Neural crest cell (in vitro differentiated cells): ENCODE measurements at regions not wholly inside any gene's neighbourhood (a gene's known extent, or its start where the extent isn't known, plus 50 kb on each side); places are given as distances from the start of the nearest gene placed in this dataset.

Experiments used
- DNase-seq: peaks from one replicate; pipeline ENCODE4 v3.0.0; 2021; ENCODE audit warnings: low read depth, mixed read lengths, low spot score
- H3K27ac Mint-ChIP-seq: one replicate; pipeline ENCODE4 v1.8.0; 2021; ENCODE audit warnings: mild to moderate bottlenecking, mixed read lengths; ENCODE audit not compliant: unreplicated experiment
- H3K27me3 Mint-ChIP-seq: 2 replicates; pipeline ENCODE4 v1.8.0; 2021; ENCODE audit warnings: low read depth, mild to moderate bottlenecking, mixed read lengths
- H3K36me3 Mint-ChIP-seq: 2 replicates; pipeline ENCODE4 v1.8.0; 2021; ENCODE audit warnings: low read depth, mild to moderate bottlenecking, mixed read lengths
- H3K4me1 Mint-ChIP-seq: 2 replicates; pipeline ENCODE4 v1.8.0; 2021; ENCODE audit warnings: mixed read lengths
- H3K4me3 Mint-ChIP-seq: one replicate; pipeline ENCODE4 v1.8.0; 2021; ENCODE audit warnings: mild to moderate bottlenecking, mixed read lengths
- H3K9me3 Mint-ChIP-seq: 2 replicates; pipeline ENCODE4 v1.8.0; 2021; ENCODE audit warnings: mixed read lengths
- TF ChIP-seq, protein P1 (sequence below): fragments of 200-600 bp; sonication (generic); conservative IDR thresholded peaks from 2 replicates; pipeline ENCODE4 v1.5.0; 2021; ENCODE audit warnings: antibody characterized with exemption, mild to moderate bottlenecking

DNA sequence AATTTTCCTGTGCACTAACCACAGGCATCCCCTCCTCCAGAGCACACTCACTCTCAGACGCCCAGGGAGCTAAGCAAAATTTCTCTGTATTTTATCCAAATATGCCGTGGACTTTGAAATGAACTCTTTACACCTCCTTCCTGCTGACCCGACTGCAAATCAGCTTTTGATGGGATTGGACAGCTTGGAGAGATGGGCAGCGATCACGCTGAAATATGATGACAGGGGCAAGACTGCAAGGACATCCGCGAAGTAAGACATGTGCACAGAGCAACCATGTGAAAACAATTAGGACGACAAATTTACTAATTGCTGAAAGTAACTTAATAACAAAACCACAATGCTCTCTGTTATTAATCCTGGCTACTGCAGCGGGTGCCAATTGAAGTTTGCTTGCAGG, 64.6 kb upstream of the CLDN14 start:
- Mint-ChIP-seq H3K4me3 (no peak overlapping the region), H3K27me3 (peaks cover 35% of the 10 kb centered on the region), H3K4me1 (peaks cover 8% of the 10 kb centered on the region), H3K27ac (no peak overlapping the region), H3K9me3 (no peaks in the 10 kb centered on the region), H3K36me3 (no peaks in the 10 kb centered on the region)
- TF ChIP-seq, protein P1, sequence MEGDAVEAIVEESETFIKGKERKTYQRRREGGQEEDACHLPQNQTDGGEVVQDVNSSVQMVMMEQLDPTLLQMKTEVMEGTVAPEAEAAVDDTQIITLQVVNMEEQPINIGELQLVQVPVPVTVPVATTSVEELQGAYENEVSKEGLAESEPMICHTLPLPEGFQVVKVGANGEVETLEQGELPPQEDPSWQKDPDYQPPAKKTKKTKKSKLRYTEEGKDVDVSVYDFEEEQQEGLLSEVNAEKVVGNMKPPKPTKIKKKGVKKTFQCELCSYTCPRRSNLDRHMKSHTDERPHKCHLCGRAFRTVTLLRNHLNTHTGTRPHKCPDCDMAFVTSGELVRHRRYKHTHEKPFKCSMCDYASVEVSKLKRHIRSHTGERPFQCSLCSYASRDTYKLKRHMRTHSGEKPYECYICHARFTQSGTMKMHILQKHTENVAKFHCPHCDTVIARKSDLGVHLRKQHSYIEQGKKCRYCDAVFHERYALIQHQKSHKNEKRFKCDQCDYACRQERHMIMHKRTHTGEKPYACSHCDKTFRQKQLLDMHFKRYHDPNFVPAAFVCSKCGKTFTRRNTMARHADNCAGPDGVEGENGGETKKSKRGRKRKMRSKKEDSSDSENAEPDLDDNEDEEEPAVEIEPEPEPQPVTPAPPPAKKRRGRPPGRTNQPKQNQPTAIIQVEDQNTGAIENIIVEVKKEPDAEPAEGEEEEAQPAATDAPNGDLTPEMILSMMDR, result no peak
- no peak for DNase-seq

DNA sequence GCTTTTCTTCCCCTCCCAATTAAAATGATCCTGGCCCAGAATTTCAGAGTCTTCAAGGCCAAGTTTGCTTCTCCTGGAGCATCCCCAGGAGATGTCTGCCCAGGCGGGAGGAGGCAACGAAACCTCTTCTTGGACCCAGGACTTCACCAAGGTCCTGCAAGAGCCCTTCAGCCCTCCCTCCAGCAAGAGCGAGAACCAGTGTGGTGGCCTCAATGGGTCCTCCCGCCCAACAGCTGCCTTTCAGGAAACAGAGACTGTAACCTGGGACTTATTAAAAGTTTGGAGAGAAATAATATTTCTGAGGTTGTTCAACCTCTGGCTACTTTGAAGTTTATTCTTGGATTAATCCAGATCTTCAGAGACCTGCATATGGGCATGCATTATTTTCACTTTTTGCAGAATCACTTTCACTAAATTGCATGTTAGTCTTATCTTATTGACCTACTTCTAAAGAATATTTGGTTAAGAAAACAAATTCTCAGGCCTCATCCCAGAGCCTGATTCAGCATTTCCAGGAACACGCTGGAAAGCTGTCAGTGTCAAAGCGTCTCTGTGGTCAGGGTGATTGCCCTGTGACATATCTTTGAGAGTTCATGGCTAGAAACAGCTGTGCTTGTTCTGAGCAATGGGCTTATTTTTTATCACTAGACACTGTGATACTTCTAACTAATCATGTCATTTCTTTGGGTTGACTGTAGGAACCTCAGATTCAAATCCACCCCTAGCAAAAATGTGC, 66.0 kb upstream of the CLDN14 start:
- Mint-ChIP-seq H3K4me3 (no peak overlapping the region), H3K9me3 (no peaks in the 10 kb centered on the region), H3K27ac (no peak overlapping the region), H3K36me3 (no peaks in the 10 kb centered on the region), H3K27me3 (peaks cover 35% of the 10 kb centered on the region), H3K4me1 (peaks cover 12% of the 10 kb centered on the region)
- no peak for DNase-seq
- TF ChIP-seq, protein P1, result no peak

DNA sequence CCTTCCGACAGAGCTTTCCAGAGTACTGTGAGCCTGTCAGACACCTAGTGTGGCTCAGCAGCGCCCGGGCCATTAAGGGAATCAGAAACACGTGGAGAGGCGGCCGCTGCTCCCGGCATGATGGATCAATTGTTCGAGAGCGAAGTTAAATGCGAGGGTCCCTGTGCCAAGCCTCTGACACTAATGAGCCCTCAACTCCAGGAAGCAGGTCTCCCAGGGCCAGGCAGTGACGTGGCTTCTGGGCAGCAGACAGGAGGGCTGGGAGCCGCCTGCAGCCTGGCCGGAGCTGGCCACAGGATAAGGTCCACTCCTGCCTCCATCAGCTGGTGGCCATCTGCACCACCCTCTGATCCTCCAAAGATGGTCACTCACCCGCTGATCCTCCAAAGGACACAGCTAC, 67.5 kb upstream of the CLDN14 start:
- no peak for DNase-seq
- TF ChIP-seq, protein P1, result no peak
- no peaks in the 10 kb centered on the region for H3K9me3 Mint-ChIP-seq
- no peak overlapping the region for H3K27ac Mint-ChIP-seq
- peaks cover 35% of the 10 kb centered on the region for H3K27me3 Mint-ChIP-seq
- H3K4me3 Mint-ChIP-seq, result no peak overlapping the region
- no peaks in the 10 kb centered on the region for H3K36me3 Mint-ChIP-seq
- H3K4me1 Mint-ChIP-seq, result peaks cover 9% of the 10 kb centered on the region

DNA sequence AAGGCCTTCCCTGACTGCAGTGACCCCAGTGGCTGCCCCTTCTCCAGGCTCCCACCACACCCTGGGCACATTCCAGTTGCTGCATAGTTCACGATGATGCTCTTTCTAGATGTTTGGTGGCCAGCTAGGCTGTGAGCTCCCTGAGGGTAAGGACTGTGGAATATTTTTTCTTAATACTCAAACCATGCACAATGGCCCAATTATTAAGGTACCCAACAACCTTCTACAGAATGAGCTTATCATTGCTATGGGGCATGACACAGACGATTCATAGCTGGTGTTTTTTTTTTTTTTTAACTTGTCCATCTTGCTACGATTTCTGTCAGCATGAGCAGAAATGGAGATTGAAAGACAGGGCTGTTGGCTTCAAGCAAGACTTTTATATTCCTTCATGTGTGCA, 68.9 kb upstream of the CLDN14 start:
- no peak for DNase-seq
- TF ChIP-seq, protein P1, result no peak
- H3K36me3 Mint-ChIP-seq, result no peaks in the 10 kb centered on the region
- no peak overlapping the region for H3K27ac Mint-ChIP-seq
- no peak overlapping the region for H3K4me3 Mint-ChIP-seq
- H3K9me3 Mint-ChIP-seq, result no peaks in the 10 kb centered on the region
- peaks cover 9% of the 10 kb centered on the region for H3K4me1 Mint-ChIP-seq
- H3K27me3 Mint-ChIP-seq, result peaks cover 22% of the 10 kb centered on the region

DNA sequence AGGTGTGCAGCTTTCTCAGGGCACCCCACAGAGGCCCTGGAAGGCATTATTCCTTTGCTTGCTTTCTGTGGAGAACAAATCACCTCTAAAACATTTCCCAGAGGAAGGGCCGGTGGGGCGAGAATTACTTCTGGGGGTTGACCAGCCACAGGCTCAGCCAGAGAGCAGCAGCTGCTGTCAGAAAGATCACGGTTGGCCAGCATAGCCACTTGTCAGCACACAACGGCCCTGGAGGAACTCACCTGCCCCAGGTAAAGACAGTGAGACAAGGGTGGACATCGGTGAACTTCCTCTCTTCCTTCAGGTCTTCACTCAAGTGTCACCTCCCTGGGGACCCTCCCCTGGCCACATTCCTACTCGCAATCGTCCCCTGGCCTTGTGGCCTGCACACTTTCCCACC, 69.5 kb upstream of the CLDN14 start:
- TF ChIP-seq, protein P1, result no peak
- no peak overlapping the region for H3K4me3 Mint-ChIP-seq
- H3K4me1 Mint-ChIP-seq, result peaks cover 9% of the 10 kb centered on the region
- H3K27ac Mint-ChIP-seq, result peak overlapping the region; percentile 53
- H3K9me3 Mint-ChIP-seq, result no peaks in the 10 kb centered on the region
- peaks cover 18% of the 10 kb centered on the region for H3K27me3 Mint-ChIP-seq
- no peaks in the 10 kb centered on the region for H3K36me3 Mint-ChIP-seq
- DNase-seq, result no peak
